GM12874 (cell line): ENCODE measurements at regions not wholly inside any gene's neighbourhood (a gene's known extent, or its start where the extent isn't known, plus 50 kb on each side); places are given as distances from the start of the nearest gene placed in this dataset.

Experiments used
- CTCF ChIP-seq: IDR thresholded peaks from 2 replicates; pipeline ENCODE4 v1.5.1; 2011; ENCODE audit warnings: low read depth, mild to moderate bottlenecking, control low read depth, low read length, moderate library complexity; ENCODE audit not compliant: insufficient read depth

GRCh38 chr16:6317934-6318333 lies 1014.7 kb upstream of the RBFOX1 start:
- TF ChIP-seq CTCF = no peak

DNA sequence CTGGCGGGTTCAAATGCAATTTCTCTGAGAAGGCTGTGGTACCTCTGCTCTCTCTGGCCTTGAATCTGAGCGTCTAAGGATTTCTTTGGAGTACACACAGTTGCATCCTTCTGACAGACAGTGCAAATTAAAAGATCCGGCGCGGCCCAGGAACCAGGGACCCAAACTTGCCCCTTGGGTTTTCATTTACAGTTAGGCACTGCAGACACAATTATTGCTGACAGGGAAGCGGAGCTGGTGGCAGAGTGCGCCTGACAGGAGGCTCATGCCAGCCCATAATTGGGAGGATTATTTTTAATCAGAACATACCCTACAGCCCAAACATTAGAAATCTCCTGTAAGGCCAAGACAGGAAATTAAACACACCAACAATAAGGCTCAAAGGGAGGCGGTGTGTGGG lies 1023.4 kb upstream of the RBFOX1 start:
- TF ChIP-seq CTCF = no peak

- TF ChIP-seq CTCF = no peak
Measured at GRCh38 chr16:6308176-6308575, 1024.5 kb upstream of the RBFOX1 start.

- TF ChIP-seq CTCF = no peak
Measured at GRCh38 chr16:6300523-6300922, 1032.1 kb upstream of the RBFOX1 start.

DNA sequence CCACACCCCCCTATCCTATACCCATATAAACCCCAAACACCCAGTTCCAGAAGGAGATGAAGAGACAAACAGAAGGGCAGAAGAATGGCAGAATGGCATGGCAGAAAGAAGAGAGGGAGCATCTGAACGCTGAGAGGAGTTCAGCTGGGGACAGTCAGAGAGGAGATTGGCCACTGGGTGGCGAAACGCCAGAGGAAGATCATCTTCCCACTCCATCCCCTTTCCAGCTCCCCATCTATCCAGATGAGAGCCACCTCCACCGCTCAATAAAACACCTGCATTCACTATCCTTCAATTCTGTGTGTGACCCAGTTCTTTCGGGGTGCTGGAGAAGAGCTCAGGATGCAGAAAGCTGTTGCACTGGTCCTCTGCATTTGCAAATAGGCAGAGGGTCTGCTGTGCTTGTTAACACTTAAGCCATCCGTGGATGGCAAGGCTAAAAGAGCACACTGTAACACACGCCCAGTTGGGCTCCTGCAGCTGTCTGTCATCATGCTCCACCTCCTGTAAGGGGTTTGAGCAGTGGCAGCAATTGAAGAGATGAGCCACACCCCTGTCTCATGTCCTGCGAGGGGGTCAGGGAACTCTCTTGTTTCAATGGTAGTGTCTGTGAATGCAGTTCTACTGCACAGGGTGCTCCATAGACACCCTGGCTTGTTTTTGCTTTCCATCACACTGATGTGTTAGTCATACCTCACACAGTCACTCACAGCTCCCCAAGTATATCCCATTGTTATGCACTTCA lies 1034.8 kb upstream of the RBFOX1 start:
- no peak for TF ChIP-seq CTCF

- no peak for TF ChIP-seq CTCF
Measured at GRCh38 chr16:6286176-6286575, 1046.5 kb upstream of the RBFOX1 start.

- TF ChIP-seq CTCF = no peak
Measured at GRCh38 chr16:6284731-6285130, 1047.9 kb upstream of the RBFOX1 start.
